GM19099 (cell line): ENCODE measurements at regions not wholly inside any gene's neighbourhood (a gene's known extent, or its start where the extent isn't known, plus 50 kb on each side); places are given as distances from the start of the nearest gene placed in this dataset.

Experiments used
- POLR2A ChIP-seq: IDR thresholded peaks from 3 replicates; pipeline ENCODE4 v1.6.1; 2011; ENCODE audit warnings: low read depth; ENCODE audit not compliant: insufficient read length; ENCODE audit errors: extremely low read depth

GRCh38 chr14:22513066-22513812 is 75.8 kb downstream of the DAD1 start:
- TF ChIP-seq POLR2A = no peak

GRCh38 chr14:22512106-22512814 is 76.8 kb downstream of the DAD1 start:
- TF ChIP-seq POLR2A = no peak

GRCh38 chr14:22510527-22511110 is 78.4 kb downstream of the DAD1 start:
- TF ChIP-seq POLR2A = peak; percentile 3

DNA sequence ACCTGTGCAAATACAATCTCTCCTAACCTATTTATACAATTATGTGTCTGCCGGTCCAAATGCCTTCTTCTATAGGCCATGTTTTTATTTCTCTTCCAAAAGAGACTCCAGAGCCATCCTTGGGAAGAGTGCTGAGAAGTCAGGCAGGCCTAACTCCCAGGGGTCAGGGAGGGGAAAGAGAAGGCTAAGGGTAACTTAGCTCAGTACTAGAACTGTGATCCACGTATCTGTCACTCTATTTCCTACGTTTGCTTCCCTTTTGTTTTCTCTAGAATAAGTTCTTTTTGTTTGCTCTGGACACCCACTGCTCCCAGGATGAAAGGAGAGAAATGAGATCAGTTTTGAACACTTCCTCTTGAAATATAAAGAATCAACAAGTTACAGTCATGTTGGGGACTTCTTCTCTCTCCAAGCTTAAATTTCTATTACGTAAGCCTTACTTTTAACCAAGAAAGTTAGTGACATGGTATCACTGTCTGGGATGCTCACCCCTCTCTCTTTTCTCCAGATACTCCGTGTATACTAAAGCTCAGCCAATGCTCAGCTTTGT is 79.2 kb downstream of the DAD1 start:
- peak; percentile 42 for TF ChIP-seq POLR2A

DNA sequence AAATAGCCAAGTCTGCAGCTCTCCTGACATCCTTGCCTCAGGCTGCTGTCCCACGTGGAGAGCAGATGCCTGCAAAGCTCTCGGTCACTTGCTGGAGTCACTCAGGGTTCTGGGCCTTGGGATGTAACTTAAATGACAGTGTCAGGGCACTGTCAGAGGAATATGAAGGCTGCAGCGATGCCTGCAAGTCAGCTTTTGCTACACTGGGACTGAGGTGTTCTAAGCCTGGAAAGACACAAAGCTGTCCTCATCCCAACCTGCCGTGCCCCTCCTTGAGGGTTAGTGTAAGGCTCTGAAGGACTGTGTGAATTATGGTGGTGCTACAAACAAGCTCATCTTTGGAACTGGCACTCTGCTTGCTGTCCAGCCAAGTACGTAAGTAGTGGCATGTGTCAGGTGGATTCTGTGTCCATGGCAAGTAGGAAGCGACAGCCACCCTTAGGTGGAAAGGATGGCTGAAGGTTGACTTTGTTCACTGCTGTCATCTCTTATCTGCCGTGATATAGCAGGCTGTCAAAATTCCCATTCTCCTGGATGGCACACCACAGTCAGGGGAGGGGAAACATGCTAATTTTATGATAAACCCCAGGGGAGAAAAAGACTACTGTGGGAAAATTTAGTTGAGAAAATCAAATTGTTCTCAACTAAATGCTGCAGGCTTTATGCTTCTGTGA is 79.9 kb downstream of the DAD1 start:
- TF ChIP-seq POLR2A = peak; percentile 11

- TF ChIP-seq POLR2A = peak; percentile 1
Measured at GRCh38 chr14:22508662-22509035, 80.4 kb downstream of the DAD1 start.

DNA sequence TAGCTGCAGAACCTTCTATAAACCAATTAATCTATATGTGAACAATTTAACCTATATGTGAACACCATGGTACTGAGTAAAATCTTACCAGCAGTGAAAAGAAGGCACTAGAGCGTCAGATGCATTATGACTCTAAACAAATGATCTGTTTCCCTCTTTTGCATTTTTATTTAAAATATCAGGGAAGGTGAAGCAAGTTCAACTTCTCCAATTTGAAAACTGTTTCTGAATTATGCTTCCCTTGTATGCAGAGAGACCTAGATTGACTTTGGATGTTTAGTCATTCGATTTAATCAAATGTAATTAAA is 80.9 kb downstream of the DAD1 start:
- TF ChIP-seq POLR2A = peak; percentile 9

GRCh38 chr14:22506778-22507351 is 82.2 kb downstream of the DAD1 start:
- TF ChIP-seq POLR2A = no peak

DNA sequence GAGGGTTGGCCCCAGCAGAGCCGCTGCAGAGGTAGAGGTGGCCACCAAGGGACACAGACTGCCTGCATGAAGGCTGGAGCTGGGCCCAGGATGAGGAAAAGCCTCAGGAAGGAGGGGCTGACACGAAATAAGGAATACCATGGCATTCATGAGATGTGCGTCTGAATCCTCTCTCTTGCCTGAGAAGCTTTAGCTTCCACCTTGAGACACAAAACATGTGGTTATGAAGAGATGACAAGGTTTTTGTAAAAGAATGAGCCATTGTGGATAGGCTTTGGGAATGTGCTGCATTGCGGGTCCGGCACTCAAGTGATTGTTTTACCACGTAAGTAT is 82.7 kb downstream of the DAD1 start:
- no peak for TF ChIP-seq POLR2A

DNA sequence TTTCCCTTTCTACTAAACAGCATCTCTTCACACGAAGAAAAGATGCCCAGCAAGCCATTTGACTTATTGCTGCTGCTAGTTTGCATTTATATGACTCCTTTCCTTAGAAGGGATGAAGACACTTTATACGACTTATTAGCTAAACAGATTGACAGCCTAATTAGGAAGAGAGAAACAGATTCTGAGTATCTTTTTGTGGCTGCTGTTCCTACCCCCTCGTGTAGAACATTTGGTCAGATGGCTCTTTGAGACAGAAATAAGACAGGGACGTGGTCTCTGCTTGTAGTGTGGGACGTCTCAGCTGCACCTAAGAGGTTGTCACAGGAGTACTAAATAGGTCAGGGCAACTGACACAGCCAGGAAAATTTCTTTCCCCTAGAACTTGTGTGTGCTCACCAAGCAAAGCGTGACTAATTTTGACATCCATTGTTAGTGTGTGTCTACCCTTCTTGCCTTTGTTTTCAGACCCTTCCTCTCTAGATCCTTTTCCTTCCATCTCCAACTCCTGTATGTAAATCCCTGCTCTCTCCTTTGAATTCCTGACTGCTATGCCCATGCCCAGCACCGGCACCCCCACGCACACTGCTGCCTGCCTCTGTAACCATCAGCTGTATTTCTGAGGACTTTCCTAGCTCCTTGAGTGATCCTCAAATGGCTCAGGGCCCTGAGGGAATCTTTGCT is 83.2 kb downstream of the DAD1 start:
- TF ChIP-seq POLR2A = no peak

GRCh38 chr14:22505309-22505696 is 83.7 kb downstream of the DAD1 start:
- no peak for TF ChIP-seq POLR2A

GRCh38 chr14:22502551-22502950 is 86.5 kb downstream of the DAD1 start:
- TF ChIP-seq POLR2A = no peak

GRCh38 chr14:22502007-22502406 is 87.0 kb downstream of the DAD1 start:
- TF ChIP-seq POLR2A = no peak

GRCh38 chr14:22500954-22501726 is 87.9 kb downstream of the DAD1 start:
- TF ChIP-seq POLR2A = no peak
